Spleen (tissue), 7 donors: ENCODE measurements at regions not wholly inside any gene's neighbourhood (a gene's known extent, or its start where the extent isn't known, plus 50 kb on each side); places are given as distances from the start of the nearest gene placed in this dataset.
"Not testable (repeated sequence)": the region's sequence is repeated elsewhere in the genome, so short reads cannot be mapped to it uniquely, and the experiment has no call there.

Experiments
- POLR2A ChIP-seq, 3 donors: fragments of 450-650 bp; IDR thresholded peaks; one replicate each; pipeline ENCODE4 v1.5.1; 2017; ENCODE audit warnings: antibody characterized with exemption in 3 of 3, mild to moderate bottlenecking in 1 of 3
- TF ChIP-seq, protein P1 (sequence below), 11 experiments: fragments of 200-600 bp in 7 of 11; fragments of 450-650 bp in 4 of 11; sonication (generic) in 4 of 11; IDR thresholded peaks in 8 of 11; conservative IDR thresholded peaks in 3 of 11; 1 replicate in 7 of 11; 2 replicates in 4 of 11; pipeline versions ENCODE4 v1.4.0 to v1.8.0; 2016 to 2021; ENCODE audit warnings: antibody characterized with exemption in 11 of 11, inconsistent platforms in 4 of 11, mild to moderate bottlenecking in 1 of 11
- donor health status: DM: no; HTN: no; CAD: no; lungs with moderate emphysema.
- donor health status: DM: no; HTN: no; CAD: no.
- donor health status: DM: no; HTN: no; CAD: no.

DNA sequence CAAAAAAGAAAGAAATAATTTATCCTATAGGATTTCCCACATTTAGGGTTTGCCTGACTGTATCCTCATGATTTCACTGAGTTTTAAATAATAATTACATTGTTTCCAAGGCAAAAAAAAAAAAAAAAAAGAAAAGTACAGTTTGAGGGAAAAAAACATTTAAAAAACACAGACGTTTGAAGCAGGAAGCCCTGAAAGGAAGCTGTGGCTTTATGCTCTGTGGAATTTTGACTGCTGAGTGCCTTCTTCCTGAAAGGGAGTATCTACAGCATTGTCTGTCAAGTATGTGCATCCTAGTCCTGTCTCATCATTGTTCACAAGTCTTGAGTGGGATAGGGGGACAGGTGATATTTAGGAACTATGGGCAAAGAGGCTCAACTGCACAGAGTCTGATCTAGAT lies 493.3 kb downstream of the RPIA start:
- TF ChIP-seq, protein P1, sequence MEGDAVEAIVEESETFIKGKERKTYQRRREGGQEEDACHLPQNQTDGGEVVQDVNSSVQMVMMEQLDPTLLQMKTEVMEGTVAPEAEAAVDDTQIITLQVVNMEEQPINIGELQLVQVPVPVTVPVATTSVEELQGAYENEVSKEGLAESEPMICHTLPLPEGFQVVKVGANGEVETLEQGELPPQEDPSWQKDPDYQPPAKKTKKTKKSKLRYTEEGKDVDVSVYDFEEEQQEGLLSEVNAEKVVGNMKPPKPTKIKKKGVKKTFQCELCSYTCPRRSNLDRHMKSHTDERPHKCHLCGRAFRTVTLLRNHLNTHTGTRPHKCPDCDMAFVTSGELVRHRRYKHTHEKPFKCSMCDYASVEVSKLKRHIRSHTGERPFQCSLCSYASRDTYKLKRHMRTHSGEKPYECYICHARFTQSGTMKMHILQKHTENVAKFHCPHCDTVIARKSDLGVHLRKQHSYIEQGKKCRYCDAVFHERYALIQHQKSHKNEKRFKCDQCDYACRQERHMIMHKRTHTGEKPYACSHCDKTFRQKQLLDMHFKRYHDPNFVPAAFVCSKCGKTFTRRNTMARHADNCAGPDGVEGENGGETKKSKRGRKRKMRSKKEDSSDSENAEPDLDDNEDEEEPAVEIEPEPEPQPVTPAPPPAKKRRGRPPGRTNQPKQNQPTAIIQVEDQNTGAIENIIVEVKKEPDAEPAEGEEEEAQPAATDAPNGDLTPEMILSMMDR (IDR thresholded peaks at IDR 0.05 in 8 of 11, conservative IDR thresholded peaks at IDR 0.05 in 3 of 11) = not testable (repeated sequence)
- TF ChIP-seq POLR2A (IDR thresholded peaks at IDR 0.05) = not testable (repeated sequence)
